SIG-M5 treated with dmso at 0.1 percent for 504 hours (cell line): ENCODE measurements at regions not wholly inside any gene's neighbourhood (a gene's known extent, or its start where the extent isn't known, plus 50 kb on each side); places are given as distances from the start of the nearest gene placed in this dataset.
A peak's percentile ranks its signal among the peaks of the same experiment; 100 is the strongest.
"Not testable (repeated sequence)": the region's sequence is repeated elsewhere in the genome, so short reads cannot be mapped to it uniquely, and the experiment has no call there.

Experiments used
- DNase-seq: peaks from one replicate; lab custom pipeline; 2025; ENCODE audit not compliant: unreplicated experiment; lab: John Stamatoyannopoulos, UW

- DNase-seq = peak; percentile 0
Measured at GRCh38 chrX:108892501-108892900, 156.1 kb upstream of the IRS4 start.

- no peak for DNase-seq
Measured at GRCh38 chrX:108875548-108875947, 139.2 kb upstream of the IRS4 start.

- DNase-seq = not testable (repeated sequence)
Measured at GRCh38 chrX:108843039-108843438, 106.7 kb upstream of the IRS4 start.

GRCh38 chrX:108833993-108834392 lies 97.6 kb upstream of the IRS4 start:
- no peak for DNase-seq

GRCh38 chrX:108811891-108812290 lies 75.5 kb upstream of the IRS4 start:
- DNase-seq = no peak

- DNase-seq = no peak
Measured at GRCh38 chrX:108795240-108795639, 58.9 kb upstream of the IRS4 start.
